ENCODE measurements at regions not wholly inside any gene's neighbourhood (a gene's known extent, or its start where the extent isn't known, plus 50 kb on each side); places are given as distances from the start of the nearest gene placed in this dataset.

GRCh38 chr1:222299524-222299923, 248.4 kb downstream of the HHIPL2 start:
- TF ChIP-seq ZC3H10 (CRISPR knock-in tag; IDR thresholded peaks at IDR 0.05) (no peak), CREB5 (CRISPR knock-in tag; IDR thresholded peaks at IDR 0.05; ENCODE audit: low read depth) (no peak), POU6F1 (CRISPR knock-in tag; IDR thresholded peaks at IDR 0.05; ENCODE audit: borderline replicate concordance, low read depth) (no peak), SNAI2 (CRISPR knock-in tag; IDR thresholded peaks at IDR 0.05) (no peak), TOX (CRISPR knock-in tag; IDR thresholded peaks at IDR 0.05; ENCODE audit: borderline replicate concordance) (no peak), OSR1 (CRISPR knock-in tag; IDR thresholded peaks at IDR 0.05) (no peak), ZFP30 (CRISPR knock-in tag; IDR thresholded peaks at IDR 0.05) (no peak), PATZ1 (CRISPR knock-in tag; IDR thresholded peaks at IDR 0.05; ENCODE audit: borderline replicate concordance) (no peak), GLIS3 (CRISPR knock-in tag; IDR thresholded peaks at IDR 0.05) (no peak), CSDC2 (CRISPR knock-in tag; IDR thresholded peaks at IDR 0.05) (no peak), CSRNP3 (CRISPR knock-in tag; IDR thresholded peaks at IDR 0.05) (no peak), PPARA (CRISPR knock-in tag; IDR thresholded peaks at IDR 0.05; ENCODE audit: borderline replicate concordance) (no peak), ISL1 (CRISPR knock-in tag; IDR thresholded peaks at IDR 0.05) (no peak), ZNF565 (CRISPR knock-in tag; conservative IDR thresholded peaks at IDR 0.05; ENCODE audit: low read depth) (no peak)

All from SK-N-SH treated with all-trans-retinoic acid at 6 μM for 48 hours (cell line).